ENCODE measurements at regions not wholly inside any gene's neighbourhood (a gene's known extent, or its start where the extent isn't known, plus 50 kb on each side); places are given as distances from the start of the nearest gene placed in this dataset.

GRCh38 chr7:126103582-126103981 is 1149.2 kb downstream of the GRM8 start:
- TF ChIP-seq NANOG (IDR thresholded peaks at IDR 0.05; ENCODE audit: borderline replicate concordance) = no peak
- TF ChIP-seq ZNF331 (CRISPR knock-in tag; IDR thresholded peaks at IDR 0.05; ENCODE audit: low read depth) = no peak
- TF ChIP-seq STAT1 (IDR thresholded peaks at IDR 0.05; ENCODE audit: unreplicated experiment) = no peak
- no peak for TF ChIP-seq EZH2 (IDR thresholded peaks at IDR 0.05; ENCODE audit: low read depth, unreplicated experiment)
- TF ChIP-seq CREB1 (CRISPR knock-in tag; IDR thresholded peaks at IDR 0.05; ENCODE audit: low read depth) = no peak
- no peak for TF ChIP-seq ZNF114 (CRISPR knock-in tag; IDR thresholded peaks at IDR 0.05)
- TF ChIP-seq, protein P1, sequence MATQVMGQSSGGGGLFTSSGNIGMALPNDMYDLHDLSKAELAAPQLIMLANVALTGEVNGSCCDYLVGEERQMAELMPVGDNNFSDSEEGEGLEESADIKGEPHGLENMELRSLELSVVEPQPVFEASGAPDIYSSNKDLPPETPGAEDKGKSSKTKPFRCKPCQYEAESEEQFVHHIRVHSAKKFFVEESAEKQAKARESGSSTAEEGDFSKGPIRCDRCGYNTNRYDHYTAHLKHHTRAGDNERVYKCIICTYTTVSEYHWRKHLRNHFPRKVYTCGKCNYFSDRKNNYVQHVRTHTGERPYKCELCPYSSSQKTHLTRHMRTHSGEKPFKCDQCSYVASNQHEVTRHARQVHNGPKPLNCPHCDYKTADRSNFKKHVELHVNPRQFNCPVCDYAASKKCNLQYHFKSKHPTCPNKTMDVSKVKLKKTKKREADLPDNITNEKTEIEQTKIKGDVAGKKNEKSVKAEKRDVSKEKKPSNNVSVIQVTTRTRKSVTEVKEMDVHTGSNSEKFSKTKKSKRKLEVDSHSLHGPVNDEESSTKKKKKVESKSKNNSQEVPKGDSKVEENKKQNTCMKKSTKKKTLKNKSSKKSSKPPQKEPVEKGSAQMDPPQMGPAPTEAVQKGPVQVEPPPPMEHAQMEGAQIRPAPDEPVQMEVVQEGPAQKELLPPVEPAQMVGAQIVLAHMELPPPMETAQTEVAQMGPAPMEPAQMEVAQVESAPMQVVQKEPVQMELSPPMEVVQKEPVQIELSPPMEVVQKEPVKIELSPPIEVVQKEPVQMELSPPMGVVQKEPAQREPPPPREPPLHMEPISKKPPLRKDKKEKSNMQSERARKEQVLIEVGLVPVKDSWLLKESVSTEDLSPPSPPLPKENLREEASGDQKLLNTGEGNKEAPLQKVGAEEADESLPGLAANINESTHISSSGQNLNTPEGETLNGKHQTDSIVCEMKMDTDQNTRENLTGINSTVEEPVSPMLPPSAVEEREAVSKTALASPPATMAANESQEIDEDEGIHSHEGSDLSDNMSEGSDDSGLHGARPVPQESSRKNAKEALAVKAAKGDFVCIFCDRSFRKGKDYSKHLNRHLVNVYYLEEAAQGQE (IDR thresholded peaks at IDR 0.05; ENCODE audit: unreplicated experiment) = no peak
- TF ChIP-seq, protein P2, sequence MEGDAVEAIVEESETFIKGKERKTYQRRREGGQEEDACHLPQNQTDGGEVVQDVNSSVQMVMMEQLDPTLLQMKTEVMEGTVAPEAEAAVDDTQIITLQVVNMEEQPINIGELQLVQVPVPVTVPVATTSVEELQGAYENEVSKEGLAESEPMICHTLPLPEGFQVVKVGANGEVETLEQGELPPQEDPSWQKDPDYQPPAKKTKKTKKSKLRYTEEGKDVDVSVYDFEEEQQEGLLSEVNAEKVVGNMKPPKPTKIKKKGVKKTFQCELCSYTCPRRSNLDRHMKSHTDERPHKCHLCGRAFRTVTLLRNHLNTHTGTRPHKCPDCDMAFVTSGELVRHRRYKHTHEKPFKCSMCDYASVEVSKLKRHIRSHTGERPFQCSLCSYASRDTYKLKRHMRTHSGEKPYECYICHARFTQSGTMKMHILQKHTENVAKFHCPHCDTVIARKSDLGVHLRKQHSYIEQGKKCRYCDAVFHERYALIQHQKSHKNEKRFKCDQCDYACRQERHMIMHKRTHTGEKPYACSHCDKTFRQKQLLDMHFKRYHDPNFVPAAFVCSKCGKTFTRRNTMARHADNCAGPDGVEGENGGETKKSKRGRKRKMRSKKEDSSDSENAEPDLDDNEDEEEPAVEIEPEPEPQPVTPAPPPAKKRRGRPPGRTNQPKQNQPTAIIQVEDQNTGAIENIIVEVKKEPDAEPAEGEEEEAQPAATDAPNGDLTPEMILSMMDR (conservative IDR thresholded peaks at IDR 0.05; ENCODE audit: low read depth in 2 of 2) = no peak
- TF ChIP-seq, protein P3, sequence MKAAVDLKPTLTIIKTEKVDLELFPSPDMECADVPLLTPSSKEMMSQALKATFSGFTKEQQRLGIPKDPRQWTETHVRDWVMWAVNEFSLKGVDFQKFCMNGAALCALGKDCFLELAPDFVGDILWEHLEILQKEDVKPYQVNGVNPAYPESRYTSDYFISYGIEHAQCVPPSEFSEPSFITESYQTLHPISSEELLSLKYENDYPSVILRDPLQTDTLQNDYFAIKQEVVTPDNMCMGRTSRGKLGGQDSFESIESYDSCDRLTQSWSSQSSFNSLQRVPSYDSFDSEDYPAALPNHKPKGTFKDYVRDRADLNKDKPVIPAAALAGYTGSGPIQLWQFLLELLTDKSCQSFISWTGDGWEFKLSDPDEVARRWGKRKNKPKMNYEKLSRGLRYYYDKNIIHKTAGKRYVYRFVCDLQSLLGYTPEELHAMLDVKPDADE (IDR thresholded peaks at IDR 0.05) = no peak
- H3K36me3 ChIP-seq (ENCODE audit: insufficient read depth) = no peaks in the 10 kb centered on the region
- Mint-ChIP-seq H3K36me3 (ENCODE audit: low read depth) (no peaks in the 10 kb centered on the region), H3K27ac (no peak overlapping the region), H3K4me3 (no peak overlapping the region), H3K4me1 (no peaks in the 10 kb centered on the region), H3K27me3 (ENCODE audit: insufficient read depth, low read depth, poor library complexity) (peaks cover 1% of the 10 kb centered on the region), H3K9me3 (peaks cover 5% of the 10 kb centered on the region; the same call in 2 of the 3 replicates)
- no peak overlapping the region for H3K27ac ChIP-seq (ENCODE audit: low read depth)
- H3K79me2 ChIP-seq (replicated peaks; ENCODE audit: insufficient read depth) = no peaks in the 10 kb centered on the region
- H4K20me1 ChIP-seq (replicated peaks; ENCODE audit: insufficient read depth) = no peaks in the 10 kb centered on the region
- H3K27me3 ChIP-seq (ENCODE audit: insufficient read depth) = no peaks in the 10 kb centered on the region
- H3F3A ChIP-seq (replicated peaks; ENCODE audit: low read depth) = no peaks in the 10 kb centered on the region
- H3K9me2 ChIP-seq (ENCODE audit: insufficient read depth) = no peaks in the 10 kb centered on the region
- H3K4me1 ChIP-seq (ENCODE audit: insufficient read depth) = no peaks in the 10 kb centered on the region
- DNase-seq (ENCODE audit: low spot score) = no peak
- no peak overlapping the region for H2AFZ ChIP-seq
- no peak overlapping the region for H3K4me3 ChIP-seq
- no peak overlapping the region for H3K4me2 ChIP-seq
- no peak for ATAC-seq

GRCh38 chr7:126083014-126083413 is 1153.4 kb upstream of the POT1 start:
- Histone ChIP-seq H3K27me3 (ENCODE audit: insufficient read depth) (no peaks in the 10 kb centered on the region), H3K9me2 (ENCODE audit: insufficient read depth) (no peaks in the 10 kb centered on the region), H3K4me3 (no peak overlapping the region), H3K4me2 (no peak overlapping the region), H3K27ac (ENCODE audit: low read depth) (no peak overlapping the region), H3K79me2 (replicated peaks; ENCODE audit: insufficient read depth) (no peaks in the 10 kb centered on the region), H2AFZ (no peak overlapping the region), H3K4me1 (ENCODE audit: insufficient read depth) (no peaks in the 10 kb centered on the region), H4K20me1 (replicated peaks; ENCODE audit: insufficient read depth) (no peaks in the 10 kb centered on the region), H3K36me3 (ENCODE audit: insufficient read depth) (no peaks in the 10 kb centered on the region), H3F3A (replicated peaks; ENCODE audit: low read depth) (no peaks in the 10 kb centered on the region)
- no peak for ATAC-seq
- Mint-ChIP-seq H3K27me3 (ENCODE audit: insufficient read depth, low read depth, poor library complexity) (peaks cover 2% of the 10 kb centered on the region), H3K9me3 (peaks cover 6% of the 10 kb centered on the region; the same call in 2 of the 3 replicates), H3K36me3 (ENCODE audit: low read depth) (no peaks in the 10 kb centered on the region; the same call in 2 of the 3 replicates), H3K4me1 (peaks cover 7% of the 10 kb centered on the region; the same call in 2 of the 3 replicates), H3K27ac (no peak overlapping the region), H3K4me3 (no peak overlapping the region)
- DNase-seq (ENCODE audit: low spot score) = no peak
- no peak for TF ChIP-seq POLR2AphosphoS5 (IDR thresholded peaks at IDR 0.05; ENCODE audit: low read depth)
- TF ChIP-seq, protein P1 (IDR thresholded peaks at IDR 0.05; ENCODE audit: unreplicated experiment) = no peak
- no peak for TF ChIP-seq EZH2 (IDR thresholded peaks at IDR 0.05; ENCODE audit: low read depth, unreplicated experiment)
- TF ChIP-seq, protein P2 (conservative IDR thresholded peaks at IDR 0.05; ENCODE audit: low read depth in 2 of 2) = no peak

Data from GM23338 (cell line).